Heart right ventricle (tissue), 16 donors: ENCODE measurements at regions not wholly inside any gene's neighbourhood (a gene's known extent, or its start where the extent isn't known, plus 50 kb on each side); places are given as distances from the start of the nearest gene placed in this dataset.

Experiments used
- ATAC-seq, 8 donors: fragments of 200-7000 bp; cut with Tn5 transposase; one replicate each; pipeline ENCODE4 v1.9.1; 2020; ENCODE audit warnings: mild to moderate bottlenecking in 8 of 8, moderate library complexity in 8 of 8, moderate number of reproducible peaks in 1 of 8
- DNase-seq, 2 donors: peaks; one replicate each; pipeline ENCODE4 v3.0.0-alpha.2; 2020
- H3K27ac ChIP-seq, 10 donors: fragments of 200-600 bp; sonication (generic) in 2 of 10; one replicate each; pipeline versions ENCODE4 v1.5.0 to v1.8.0; 2020 to 2022; ENCODE audit warnings: mild to moderate bottlenecking in 3 of 10
- H3K27me3 ChIP-seq, 7 donors: fragments of 200-600 bp; one replicate each; pipeline ENCODE4 v1.8.0; 2021 to 2022; ENCODE audit warnings: mild to moderate bottlenecking in 2 of 7
- H3K36me3 ChIP-seq, 9 donors: fragments of 200-600 bp; sonication (generic) in 1 of 9; one replicate each; pipeline versions ENCODE4 v1.5.0 to v1.8.0; 2020 to 2022; ENCODE audit warnings: mild to moderate bottlenecking in 2 of 9
- H3K4me1 ChIP-seq, 9 donors: fragments of 200-600 bp; sonication (generic) in 1 of 9; one replicate each; pipeline versions ENCODE4 v1.5.0 to v1.8.0; 2020 to 2022; ENCODE audit warnings: mild to moderate bottlenecking in 4 of 9
- H3K4me3 ChIP-seq, 10 donors: fragments of 200-600 bp; sonication (generic) in 2 of 10; one replicate each; pipeline versions ENCODE4 v1.5.0 to v1.8.0; 2020 to 2022; ENCODE audit warnings: mild to moderate bottlenecking in 7 of 10, moderate library complexity in 2 of 10
- H3K9me3 ChIP-seq, 11 donors: fragments of 200-600 bp in 10 of 11; sonication (generic) in 2 of 11; one replicate each; pipeline versions ENCODE4 v1.5.0 to v1.8.0; 2013 to 2022; ENCODE audit warnings: mild to moderate bottlenecking in 2 of 11, control low read depth in 1 of 11, moderate library complexity in 1 of 11
- WGBS, 2 donors: extraction: QIAGEN DNeasy Blood & Tissue Kit; methylation state at CpG; one replicate each; pipeline ENCODE4 v1.1.7; 2013; ENCODE audit warnings: inconsistent platforms in 1 of 2; 5-methylcytosine and 5-hydroxymethylcytosine counted together
- intact Hi-C, 10 donors: fragments of 100-400 bp; cut with DNase I; formaldehyde crosslinking; loops; one replicate each; pipeline versions ENCODE4 v1.11.1 to v1.14.2; 2022
- TF ChIP-seq, protein P1 (sequence below), 9 donors: fragments of 200-600 bp; sonication (generic) in 2 of 9; IDR thresholded peaks; one replicate each; pipeline versions ENCODE4 v1.5.0 to v1.8.0; 2021 to 2022; ENCODE audit warnings: antibody characterized with exemption in 9 of 9, mild to moderate bottlenecking in 5 of 9, moderate library complexity in 1 of 9
- donor health status: Arrhythmogenic right ventricular cardiomyopathy.
- donor health status: ischemic (EF 13 %, LVEDD 7.1; RV severe dilation, severe dysfunction).
- donor health status: healthy with polysubstance abuse.
- donor health status: DM: no; HTN: yes; CAD: no.
- donor health status: DM: no; HTN: no; CAD: no.
- donor health status: ischemic (EF 25% LVEDD 6.9; RV normal size, moderate dysfunction).
- donor health status: ischemic (EF 25% LVEDD 5.7; RV mildly dilated, moderate dysfunction).
- donor health status: healthy.
- donor health status: DM: yes; HTN: yes; CAD: no.
- donor health status: Ischemic cardiomyopathy.
- donor health status: ischemic (EF 35%, LVEDD 5.7; RV mildly dilated, moderate dysfunction).
- donor health status: nonischemic (EF 11% LVEDD 7.7; RV severe dilation, severe dysfunction).
- donor health status: DM: yes; HTN: yes; CAD: no.
- donor health status: PGD.
- donor health status: ischemic (EF 29% LVEDD 5.4; RV normal size, mild dysfunction).
- donor health status: nonischemic (EF 23%, LVEDD 6.1; RV moderate dilation, normal function).

GRCh38 chr7:94305836-94306235 lies 88.9 kb upstream of the COL1A2 start:
- 69 to 78% methylated on average over 3 of the region's 3 CpGs for WGBS, 2 donors
- no peak overlapping the region for H3K27ac ChIP-seq
- no peak for DNase-seq
- peaks cover 0 to 2% (median 0%) of the 10 kb centered on the region in 11 donors for H3K9me3 ChIP-seq
- no peaks in the 10 kb centered on the region for H3K27me3 ChIP-seq
- TF ChIP-seq, protein P1, sequence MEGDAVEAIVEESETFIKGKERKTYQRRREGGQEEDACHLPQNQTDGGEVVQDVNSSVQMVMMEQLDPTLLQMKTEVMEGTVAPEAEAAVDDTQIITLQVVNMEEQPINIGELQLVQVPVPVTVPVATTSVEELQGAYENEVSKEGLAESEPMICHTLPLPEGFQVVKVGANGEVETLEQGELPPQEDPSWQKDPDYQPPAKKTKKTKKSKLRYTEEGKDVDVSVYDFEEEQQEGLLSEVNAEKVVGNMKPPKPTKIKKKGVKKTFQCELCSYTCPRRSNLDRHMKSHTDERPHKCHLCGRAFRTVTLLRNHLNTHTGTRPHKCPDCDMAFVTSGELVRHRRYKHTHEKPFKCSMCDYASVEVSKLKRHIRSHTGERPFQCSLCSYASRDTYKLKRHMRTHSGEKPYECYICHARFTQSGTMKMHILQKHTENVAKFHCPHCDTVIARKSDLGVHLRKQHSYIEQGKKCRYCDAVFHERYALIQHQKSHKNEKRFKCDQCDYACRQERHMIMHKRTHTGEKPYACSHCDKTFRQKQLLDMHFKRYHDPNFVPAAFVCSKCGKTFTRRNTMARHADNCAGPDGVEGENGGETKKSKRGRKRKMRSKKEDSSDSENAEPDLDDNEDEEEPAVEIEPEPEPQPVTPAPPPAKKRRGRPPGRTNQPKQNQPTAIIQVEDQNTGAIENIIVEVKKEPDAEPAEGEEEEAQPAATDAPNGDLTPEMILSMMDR (IDR thresholded peaks at IDR 0.05), result no peak
- no peak for ATAC-seq
- no peaks in the 10 kb centered on the region for H3K36me3 ChIP-seq
- H3K4me3 ChIP-seq, result no peak overlapping the region
- peaks cover 0 to 36% (median 18%) of the 10 kb centered on the region in 9 donors for H3K4me1 ChIP-seq
- intact Hi-C loops, result no loop called here

DNA sequence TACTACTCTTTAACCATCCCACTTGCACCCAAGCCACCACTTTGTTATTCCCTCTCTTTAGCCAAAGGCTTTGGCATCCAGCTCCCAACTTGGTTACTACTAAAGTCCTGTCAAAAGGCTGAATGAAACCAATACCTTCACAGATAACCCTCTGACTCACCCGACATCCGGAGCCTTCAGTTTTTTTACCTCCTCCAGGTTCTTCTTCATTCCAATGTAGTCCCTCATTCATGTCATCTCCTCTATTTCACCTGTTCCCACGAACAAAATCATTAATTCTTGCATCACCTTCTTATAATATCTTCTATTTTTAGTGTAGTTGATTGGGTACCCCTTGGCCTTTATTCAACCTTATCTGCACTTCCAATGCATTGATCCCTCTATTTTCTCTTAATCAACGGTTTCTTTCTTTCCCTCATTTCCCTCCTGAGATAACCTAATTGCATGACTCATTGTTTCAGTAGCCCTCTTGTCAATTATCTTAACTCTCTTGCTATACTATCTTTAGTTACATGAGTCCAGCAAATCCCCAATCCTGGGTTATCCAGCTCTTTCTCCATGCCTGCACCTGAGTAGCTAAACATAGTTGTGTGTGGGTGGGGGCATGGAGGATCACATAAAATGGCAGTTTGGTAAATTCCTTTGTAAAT lies 87.2 kb upstream of the COL1A2 start:
- Histone ChIP-seq H3K27me3 (no peaks in the 10 kb centered on the region), H3K27ac (no peak overlapping the region), H3K36me3 (no peaks in the 10 kb centered on the region), H3K4me1 (peaks cover 0 to 22% (median 9%) of the 10 kb centered on the region in 9 donors), H3K4me3 (no peak overlapping the region), H3K9me3 (peaks cover 0 to 2% (median 0%) of the 10 kb centered on the region in 11 donors)
- TF ChIP-seq, protein P1 (IDR thresholded peaks at IDR 0.05), result no peak
- intact Hi-C loops, result no loop called here
- no peak for ATAC-seq
- 68 to 72% methylated on average over 4 of the region's 4 CpGs for WGBS, 2 donors
- DNase-seq, result no peak

- intact Hi-C loops, result no loop called here
- TF ChIP-seq, protein P1 (IDR thresholded peaks at IDR 0.05), result no peak
- Histone ChIP-seq H3K4me3 (no peak overlapping the region), H3K27me3 (no peaks in the 10 kb centered on the region), H3K36me3 (no peaks in the 10 kb centered on the region), H3K4me1 (peaks cover 0 to 22% (median 6%) of the 10 kb centered on the region in 9 donors), H3K27ac (no peak overlapping the region), H3K9me3 (no peaks in the 10 kb centered on the region)
- WGBS, 2 donors, result 81 to 82% methylated on average over 6 of the region's 6 CpGs
- ATAC-seq (no peak), DNase-seq (no peak)
Measured at GRCh38 chr7:94311515-94311914, 83.2 kb upstream of the COL1A2 start.

DNA sequence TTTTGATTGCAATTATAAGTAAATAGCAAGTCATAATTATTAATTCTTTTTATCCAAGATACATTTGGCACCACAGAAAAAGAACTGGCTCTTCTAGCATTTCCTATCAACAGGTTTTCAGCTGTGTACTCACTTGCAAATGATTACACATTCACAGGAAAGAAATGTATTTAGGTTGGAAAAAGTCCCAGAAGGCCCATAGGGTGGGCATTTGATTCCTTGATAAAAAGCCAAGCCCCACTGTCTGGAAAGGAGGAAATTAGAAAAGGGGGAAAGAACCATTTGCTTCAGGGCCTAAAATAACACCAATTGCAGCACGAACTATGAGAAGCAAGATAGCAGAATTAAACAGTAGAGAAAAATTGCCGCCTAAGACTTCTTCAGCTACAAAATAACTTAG lies 80.8 kb upstream of the COL1A2 start:
- peaks cover 0 to 22% (median 6%) of the 10 kb centered on the region in 9 donors for H3K4me1 ChIP-seq
- no peak for DNase-seq
- ATAC-seq, result peak in 4 of 8 donors; percentile 31 to 56 (median 45)
- whole genome bisulfite sequencing, 2 donors, result 55 to 65% methylated on average over 2 of the region's 2 CpGs
- intact Hi-C loops, result no loop called here
- H3K9me3 ChIP-seq, result no peaks in the 10 kb centered on the region
- no peaks in the 10 kb centered on the region for H3K36me3 ChIP-seq
- H3K4me3 ChIP-seq, result no peak overlapping the region
- TF ChIP-seq, protein P1 (IDR thresholded peaks at IDR 0.05), result no peak
- no peaks in the 10 kb centered on the region for H3K27me3 ChIP-seq
- peak overlapping the region in 6 of 10 donors; percentile 12 to 55 (median 19) for H3K27ac ChIP-seq
